ENCODE measurements at regions not wholly inside any gene's neighbourhood (a gene's known extent, or its start where the extent isn't known, plus 50 kb on each side); places are given as distances from the start of the nearest gene placed in this dataset.
"Not testable (repeated sequence)": the region's sequence is repeated elsewhere in the genome, so short reads cannot be mapped to it uniquely, and the experiment has no call there.

- no peak for DNase-seq
Measured at GRCh38 chr7:89621925-89622641, 532.2 kb upstream of the STEAP1 start.

- DNase-seq, result peak; percentile 64
Measured at GRCh38 chr7:89623018-89623672, 531.1 kb upstream of the STEAP1 start.

- DNase-seq, result not testable (repeated sequence)
Measured at GRCh38 chr7:89624155-89624554, 530.1 kb upstream of the STEAP1 start.

- no peak for DNase-seq
Measured at GRCh38 chr7:89648509-89648908, 505.8 kb upstream of the STEAP1 start.

GRCh38 chr7:89655946-89656345, 498.3 kb upstream of the STEAP1 start:
- DNase-seq, result no peak

GRCh38 chr7:89661876-89662275, 492.4 kb upstream of the STEAP1 start:
- no peak for DNase-seq

GRCh38 chr7:89666136-89666835, 488.0 kb upstream of the STEAP1 start:
- no peak for DNase-seq

GRCh38 chr7:89680161-89680560, 474.1 kb upstream of the STEAP1 start:
- DNase-seq, result peak; percentile 19

- no peak for DNase-seq
Measured at GRCh38 chr7:89681448-89681847, 472.8 kb upstream of the STEAP1 start.

- DNase-seq, result no peak
Measured at GRCh38 chr7:89685287-89685686, 469.0 kb upstream of the STEAP1 start.

- DNase-seq, result peak; percentile 57
Measured at GRCh38 chr7:89687211-89687610, 467.1 kb upstream of the STEAP1 start.

GRCh38 chr7:89695241-89695640, 459.0 kb upstream of the STEAP1 start:
- DNase-seq, result no peak

GRCh38 chr7:89714131-89714530, 440.1 kb upstream of the STEAP1 start:
- no peak for DNase-seq

- DNase-seq, result not testable (repeated sequence)
Measured at GRCh38 chr7:89718941-89719340, 435.3 kb upstream of the STEAP1 start.

GRCh38 chr7:89728481-89728880, 425.8 kb upstream of the STEAP1 start:
- no peak for DNase-seq

GRCh38 chr7:89731751-89732445, 422.4 kb upstream of the STEAP1 start:
- no peak for DNase-seq

GRCh38 chr7:89738549-89738948, 415.7 kb upstream of the STEAP1 start:
- no peak for DNase-seq

GRCh38 chr7:89757910-89758309, 396.4 kb upstream of the STEAP1 start:
- DNase-seq, result no peak

GRCh38 chr7:89760690-89761089, 393.6 kb upstream of the STEAP1 start:
- no peak for DNase-seq

- no peak for DNase-seq
Measured at GRCh38 chr7:89761173-89761572, 393.1 kb upstream of the STEAP1 start.

GRCh38 chr7:89770161-89770560, 384.1 kb upstream of the STEAP1 start:
- no peak for DNase-seq

- peak; percentile 2 for DNase-seq
Measured at GRCh38 chr7:89771003-89771636, 383.1 kb upstream of the STEAP1 start.

All from tongue (tissue), 1 donor.